HG03469 (cell line): ENCODE measurements at regions not wholly inside any gene's neighbourhood (a gene's known extent, or its start where the extent isn't known, plus 50 kb on each side); places are given as distances from the start of the nearest gene placed in this dataset.

Experiments used
- ATAC-seq: cut with Tn5 transposase; IDR thresholded peaks from one replicate; pipeline ENCODE4 v1.9.1; 2021; ENCODE audit warnings: mild to moderate bottlenecking, moderate library complexity, moderate number of reproducible peaks; ENCODE audit not compliant: unreplicated experiment

- no peak for ATAC-seq
Measured at GRCh38 chr18:61222206-61222605, 111.0 kb upstream of the CDH20 start.

- ATAC-seq, result no peak
Measured at GRCh38 chr18:61225336-61225735, 107.9 kb upstream of the CDH20 start.

- ATAC-seq, result no peak
Measured at GRCh38 chr18:61236356-61237057, 96.7 kb upstream of the CDH20 start.

GRCh38 chr18:61237529-61237928 is 95.7 kb upstream of the CDH20 start:
- no peak for ATAC-seq

- ATAC-seq, result no peak
Measured at GRCh38 chr18:61239051-61239450, 94.2 kb upstream of the CDH20 start.

GRCh38 chr18:61241260-61241853 is 91.9 kb upstream of the CDH20 start:
- no peak for ATAC-seq

- ATAC-seq, result no peak
Measured at GRCh38 chr18:61244632-61245031, 88.6 kb upstream of the CDH20 start.

- no peak for ATAC-seq
Measured at GRCh38 chr18:61245276-61245675, 88.0 kb upstream of the CDH20 start.

GRCh38 chr18:61248589-61248988 is 84.6 kb upstream of the CDH20 start:
- ATAC-seq, result no peak

- no peak for ATAC-seq
Measured at GRCh38 chr18:61256291-61256690, 76.9 kb upstream of the CDH20 start.

GRCh38 chr18:61261870-61262269 is 71.4 kb upstream of the CDH20 start:
- ATAC-seq, result no peak

- ATAC-seq, result no peak
Measured at GRCh38 chr18:61272793-61273192, 60.4 kb upstream of the CDH20 start.

GRCh38 chr18:61273533-61273932 is 59.7 kb upstream of the CDH20 start:
- no peak for ATAC-seq

- no peak for ATAC-seq
Measured at GRCh38 chr18:61274416-61274960, 58.7 kb upstream of the CDH20 start.

GRCh38 chr18:61277808-61278207 is 55.4 kb upstream of the CDH20 start:
- ATAC-seq, result no peak

- ATAC-seq, result no peak
Measured at GRCh38 chr18:61281431-61281830, 51.8 kb upstream of the CDH20 start.

GRCh38 chr18:61282926-61283325 is 50.3 kb upstream of the CDH20 start:
- ATAC-seq, result no peak
